ENCODE measurements at regions not wholly inside any gene's neighbourhood (a gene's known extent, or its start where the extent isn't known, plus 50 kb on each side); places are given as distances from the start of the nearest gene placed in this dataset.

DNA sequence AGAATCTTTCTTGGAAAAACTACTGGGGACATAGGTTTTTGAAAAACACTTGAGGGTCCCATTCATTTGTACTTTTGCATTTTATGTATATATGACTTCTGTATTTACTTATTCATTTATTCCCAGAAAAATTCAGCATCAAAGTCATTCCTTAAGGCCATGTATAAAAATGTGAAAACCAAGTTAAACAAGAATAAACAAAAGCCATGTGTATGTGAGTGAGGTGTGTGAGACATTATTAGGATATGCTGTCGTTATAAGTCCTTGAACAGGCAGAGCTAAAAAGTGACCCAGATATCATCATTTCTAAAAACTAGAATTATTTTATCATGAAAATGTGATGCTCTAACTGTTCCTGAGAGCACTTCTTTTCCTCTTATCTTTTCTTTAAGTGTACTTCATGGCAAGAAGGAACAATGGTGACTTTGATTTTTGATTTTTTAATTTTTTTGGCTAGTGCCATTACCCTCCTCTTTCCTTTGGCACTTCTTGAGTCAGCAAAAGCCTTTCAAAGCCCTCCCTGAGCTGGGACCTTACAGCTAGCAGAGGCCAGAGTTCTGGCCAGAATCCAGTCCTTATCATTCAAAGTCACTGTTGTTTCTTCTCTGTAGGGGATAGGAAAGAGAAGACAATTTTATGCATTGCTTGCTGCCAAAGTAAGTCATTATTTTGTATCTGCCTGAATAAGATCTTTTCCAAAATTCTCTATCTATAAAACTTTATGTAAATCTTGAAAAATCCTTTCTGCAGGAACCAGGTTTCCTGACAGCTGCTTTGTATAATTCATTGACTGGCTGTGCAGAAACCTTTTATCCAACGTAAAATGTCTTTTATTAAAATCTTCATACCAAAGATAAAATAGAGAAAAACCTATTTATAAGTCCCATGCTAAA lies 419.7 kb upstream of the PRICKLE1 start:
- DNase-seq, result no peak

DNA sequence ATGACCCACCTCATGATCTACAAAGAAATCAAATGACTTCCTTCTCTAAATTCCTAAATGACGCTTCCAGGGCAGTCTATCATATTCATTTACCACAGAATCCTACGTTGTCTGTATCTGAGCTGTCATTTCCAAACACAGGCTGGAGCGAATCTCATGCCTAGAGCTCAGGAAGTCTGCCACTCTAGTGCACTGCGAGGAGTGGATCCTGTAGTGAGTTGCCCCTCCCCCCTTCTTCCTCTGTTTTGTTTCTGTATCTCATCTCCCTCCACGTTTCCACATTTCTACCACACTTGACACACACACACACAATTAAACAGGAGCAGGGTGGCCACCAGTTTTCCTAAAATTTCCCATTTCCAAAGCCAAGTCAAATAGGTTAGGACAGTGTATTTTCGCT lies 415.4 kb upstream of the PRICKLE1 start:
- DNase-seq, result no peak

DNA sequence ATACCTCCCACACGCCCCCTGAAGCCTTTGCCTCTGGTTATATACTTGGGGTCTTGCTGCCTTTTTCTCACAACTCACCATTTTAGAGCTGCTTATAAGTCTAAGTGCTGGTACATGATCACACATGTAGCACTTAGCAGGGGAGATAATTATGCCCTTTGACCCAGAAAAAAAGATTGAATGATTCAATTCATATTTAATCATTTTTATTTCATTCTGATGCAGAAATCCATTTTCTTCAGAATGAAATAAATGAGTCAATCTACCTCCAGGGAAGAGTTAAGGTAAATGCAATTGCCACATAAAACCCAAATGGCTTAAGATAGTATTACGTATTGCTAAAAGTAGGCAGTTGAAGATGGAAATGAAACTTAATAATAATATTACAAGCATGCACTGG lies 414.6 kb upstream of the PRICKLE1 start:
- DNase-seq, result no peak

DNA sequence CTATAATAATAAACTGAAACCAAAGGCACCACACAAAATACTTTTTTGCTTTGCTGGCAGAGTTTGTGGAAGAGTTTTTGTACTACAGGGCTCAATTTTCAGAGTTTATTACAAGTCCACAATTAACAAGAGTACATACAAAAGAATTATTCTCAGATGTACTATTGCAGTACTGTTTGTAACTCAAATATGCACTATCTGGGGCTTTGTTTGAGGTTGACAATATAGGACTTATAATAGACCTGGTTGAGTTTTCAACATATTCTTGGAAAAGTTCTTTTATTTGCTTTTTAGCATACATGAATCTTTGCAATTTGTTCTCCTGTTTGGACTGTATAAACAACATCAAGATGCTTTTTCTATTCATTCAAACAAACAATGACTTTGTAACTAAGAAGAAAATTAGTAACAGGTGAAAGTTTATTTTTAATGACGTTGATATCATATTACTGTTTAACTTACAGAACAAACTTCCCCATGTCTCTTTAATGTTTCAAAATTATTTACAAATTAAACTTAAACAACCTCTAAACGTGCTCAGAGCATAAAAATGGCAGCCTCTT lies 407.4 kb upstream of the PRICKLE1 start:
- no peak for DNase-seq

DNA sequence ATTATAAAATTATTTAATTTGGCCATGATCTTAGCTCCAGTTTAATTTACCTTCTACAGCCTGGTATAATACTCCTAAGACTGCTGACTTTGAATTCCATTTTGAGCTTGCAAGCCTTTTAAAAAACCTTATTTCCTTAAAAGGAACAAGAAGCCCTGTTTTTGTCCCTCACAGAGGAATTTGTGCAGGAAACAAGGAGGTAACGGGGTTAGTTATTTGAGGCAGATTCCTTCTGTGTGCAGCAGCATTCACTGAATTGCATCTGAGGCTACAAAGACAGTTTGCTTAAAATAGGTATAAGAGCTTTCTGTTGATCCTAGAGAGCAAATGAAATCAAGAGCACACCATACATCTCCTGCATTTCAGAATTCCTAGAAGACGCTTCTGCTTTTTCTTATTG lies 403.3 kb upstream of the PRICKLE1 start:
- no peak for DNase-seq

DNA sequence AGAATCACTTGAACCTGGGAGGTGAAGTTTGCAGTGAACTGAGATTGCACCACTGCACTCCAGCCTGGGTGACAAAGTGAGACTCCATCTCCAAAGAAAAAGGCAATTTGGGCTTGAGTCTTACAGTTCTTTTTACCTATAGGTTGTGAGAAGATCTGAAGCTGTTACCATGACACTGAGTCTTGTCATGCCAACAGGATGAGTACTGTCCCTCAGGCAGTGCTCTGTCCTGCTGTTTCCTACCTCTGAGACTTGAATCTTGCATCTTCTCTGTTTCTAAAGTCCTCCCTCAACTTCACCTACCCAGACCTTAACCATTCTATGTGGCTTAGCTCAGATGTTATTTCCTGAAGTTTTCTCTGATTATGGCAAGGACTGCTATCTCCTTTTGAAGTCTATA lies 400.8 kb upstream of the PRICKLE1 start:
- no peak for DNase-seq

DNA sequence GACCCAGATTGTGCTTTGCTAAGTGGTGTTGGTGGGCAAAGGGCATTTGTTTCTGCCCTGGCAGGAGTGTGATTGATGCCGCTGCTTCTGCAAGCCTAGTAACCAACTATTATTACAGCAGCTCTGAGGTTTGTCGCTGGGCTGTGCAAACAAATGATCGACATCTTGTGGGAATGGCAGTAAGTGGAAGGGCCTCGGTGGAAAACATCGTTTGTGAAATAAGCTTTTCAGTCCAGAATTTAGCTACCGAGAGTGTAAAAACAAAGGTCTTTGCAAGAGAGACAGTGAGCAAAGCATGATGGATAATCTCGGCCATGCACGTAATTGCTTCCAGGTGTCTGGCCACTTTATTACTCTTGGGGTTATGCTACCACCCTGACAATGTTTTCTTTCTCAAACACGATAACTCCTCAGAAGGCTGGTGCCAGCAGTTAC lies 397.7 kb upstream of the PRICKLE1 start:
- DNase-seq, result no peak

DNA sequence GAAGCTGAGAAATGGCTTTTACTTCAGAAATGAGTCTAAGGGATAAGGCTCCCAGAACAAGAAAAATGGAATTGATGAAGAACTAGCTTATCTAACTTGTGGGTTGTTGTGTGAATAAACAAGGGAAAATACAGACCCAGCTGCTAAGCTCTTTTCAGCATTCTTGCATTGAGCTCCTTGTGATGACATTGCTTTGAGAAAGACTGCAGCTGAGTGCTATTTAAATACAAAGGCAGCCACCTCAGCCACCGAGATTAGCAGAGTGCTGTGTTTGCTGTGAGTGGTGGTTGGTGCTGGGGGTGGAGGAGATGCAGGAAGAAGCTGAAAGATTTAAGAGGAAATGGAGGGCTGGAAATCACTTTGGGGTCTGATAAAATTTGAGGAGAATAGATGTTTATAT lies 396.0 kb upstream of the PRICKLE1 start:
- DNase-seq, result no peak

DNA sequence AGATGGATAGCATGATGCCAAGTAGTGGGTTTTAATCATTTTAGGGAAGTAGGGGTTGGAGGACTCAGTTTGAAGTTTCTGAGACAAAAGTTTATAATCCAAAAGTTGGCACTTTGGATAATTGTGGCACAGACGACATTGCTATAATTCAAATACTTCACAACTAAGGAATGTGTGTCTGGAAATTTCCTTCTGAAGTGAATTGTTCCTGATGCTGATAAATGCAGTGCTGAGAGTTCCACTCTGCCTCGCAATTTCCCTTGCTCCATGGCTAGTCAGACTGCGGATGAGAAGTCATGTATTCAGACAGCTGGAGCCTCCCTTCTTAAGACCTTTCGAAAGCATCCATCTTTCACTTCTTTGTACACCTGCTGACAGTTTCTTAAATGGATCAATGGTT lies 393.3 kb upstream of the PRICKLE1 start:
- no peak for DNase-seq

DNA sequence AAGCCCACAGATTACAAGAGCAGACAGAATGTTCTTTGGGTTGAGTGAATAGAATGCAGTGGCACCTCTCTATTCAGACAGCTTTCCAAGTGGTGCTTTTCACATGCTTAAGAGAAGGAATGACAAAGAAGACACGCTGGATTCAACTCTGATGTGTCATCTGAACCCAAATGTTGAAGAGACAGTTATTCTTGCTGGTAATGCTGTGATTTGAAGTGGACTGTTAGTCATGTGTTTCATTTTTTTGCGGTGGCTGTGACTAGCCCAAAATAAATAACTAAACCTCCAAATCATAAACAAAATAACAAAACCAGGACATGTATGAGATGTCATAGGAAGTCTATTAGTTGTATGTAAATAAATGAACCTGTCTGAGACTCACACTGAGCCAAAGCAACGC lies 391.8 kb upstream of the PRICKLE1 start:
- no peak for DNase-seq

DNA sequence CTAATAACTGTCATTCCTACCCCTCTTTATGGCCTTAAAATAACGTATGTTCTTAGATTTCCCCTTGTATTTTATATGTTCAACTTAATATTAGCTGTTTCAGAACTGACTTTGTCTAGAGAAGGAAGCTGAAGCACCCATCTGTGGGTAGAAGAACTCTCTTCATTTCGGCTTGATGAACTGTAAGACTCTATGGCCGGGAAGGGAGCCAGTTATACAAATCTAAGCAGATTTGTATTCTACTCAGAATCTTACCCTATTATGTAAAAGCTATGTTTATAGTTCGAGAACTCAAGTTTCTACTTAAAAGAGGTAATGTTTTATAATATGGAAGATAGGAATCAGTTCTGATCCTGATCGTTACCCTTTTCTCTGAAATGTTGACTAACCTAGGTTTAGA lies 390.9 kb upstream of the PRICKLE1 start:
- DNase-seq, result no peak

DNA sequence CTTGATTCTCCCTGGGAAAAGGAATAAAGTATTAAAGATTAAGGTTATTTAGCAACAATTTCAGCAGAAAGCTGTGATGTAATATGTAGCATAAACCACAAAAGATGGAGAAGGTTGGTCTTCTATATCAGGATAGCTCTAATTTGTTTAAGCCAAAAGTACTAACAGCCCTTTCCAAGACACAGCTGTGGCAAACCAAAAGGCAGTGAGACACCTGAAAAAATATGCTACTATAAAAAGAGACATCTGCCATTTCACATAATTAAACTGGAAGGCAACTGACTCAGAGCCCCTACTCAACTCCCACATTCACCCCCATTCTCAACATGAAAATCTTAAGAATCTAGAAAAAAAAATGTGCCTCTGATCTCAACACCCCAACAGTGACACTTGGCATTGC lies 390.2 kb upstream of the PRICKLE1 start:
- DNase-seq, result no peak

DNA sequence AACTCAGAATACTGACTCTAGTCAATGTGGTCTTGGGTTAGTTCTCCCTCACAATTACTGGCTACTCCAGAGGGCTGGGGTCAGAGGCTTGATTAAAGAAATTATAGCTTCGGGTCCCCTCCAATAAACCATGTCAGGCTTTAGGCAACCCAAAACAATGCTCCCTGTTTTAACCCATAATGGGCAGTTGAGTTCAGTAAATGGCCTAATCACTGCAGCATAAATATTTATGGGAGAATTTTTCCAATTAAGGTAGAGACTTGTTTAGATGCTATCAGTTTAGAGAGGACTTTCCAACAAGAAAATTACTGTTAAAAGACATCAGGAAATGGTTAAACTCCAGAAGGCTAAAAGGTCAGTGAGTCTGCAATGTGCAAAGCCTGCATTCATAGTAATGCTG lies 389.2 kb upstream of the PRICKLE1 start:
- no peak for DNase-seq

DNA sequence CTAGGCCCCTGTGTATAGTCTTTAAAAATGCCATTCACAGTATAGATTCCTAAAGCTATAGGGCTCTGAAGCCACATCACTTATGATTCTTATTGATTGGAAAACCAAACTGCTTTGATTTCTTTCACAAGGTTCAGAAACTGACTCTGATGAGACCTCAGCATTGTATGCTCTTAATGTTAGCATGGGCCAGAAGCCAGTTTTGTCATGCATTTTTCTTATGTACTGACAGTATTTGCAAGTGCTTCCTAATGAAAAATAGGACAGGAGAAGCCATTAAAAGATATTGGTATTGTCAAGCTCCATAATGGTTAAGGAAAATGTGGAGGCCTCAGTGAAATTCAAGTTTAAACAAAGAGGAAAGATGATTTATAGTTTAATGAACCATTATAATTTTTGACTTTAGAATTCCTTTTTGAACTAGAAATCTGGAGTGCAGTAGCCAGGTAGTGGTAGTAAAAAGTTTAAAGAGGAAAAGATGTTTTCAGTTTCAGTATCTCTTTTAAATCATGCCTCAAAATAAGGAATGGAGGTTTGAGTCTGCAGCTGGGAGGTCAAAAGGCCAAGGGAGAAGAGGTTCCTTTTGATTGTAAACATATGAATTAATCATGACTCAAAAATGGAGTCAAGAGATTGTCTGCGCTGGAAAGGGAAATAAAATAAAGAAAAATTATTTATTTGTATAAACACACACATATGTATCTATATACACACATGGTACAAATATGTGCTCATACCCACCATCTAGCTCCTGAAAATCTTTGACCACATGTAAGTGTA lies 388.1 kb upstream of the PRICKLE1 start:
- no peak for DNase-seq

DNA sequence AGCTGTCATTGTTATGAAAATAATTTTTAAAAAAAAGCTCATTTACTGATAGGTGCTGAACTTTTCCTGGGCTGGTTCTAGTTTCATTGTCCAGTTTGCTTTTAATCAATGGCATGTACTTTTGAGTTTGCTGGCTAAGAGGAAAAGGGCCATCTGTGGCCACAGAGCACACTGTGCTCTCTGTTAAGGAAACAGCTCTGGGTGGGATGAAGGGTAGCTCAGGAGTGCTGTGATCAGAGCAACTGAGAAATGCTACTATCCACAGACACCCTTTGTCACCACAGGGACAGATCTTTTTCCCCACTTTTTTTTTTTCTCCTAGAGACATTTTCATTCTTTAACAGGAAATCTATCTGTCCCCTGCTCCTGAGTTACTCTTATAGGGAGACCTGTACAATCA lies 387.1 kb upstream of the PRICKLE1 start:
- DNase-seq, result no peak

DNA sequence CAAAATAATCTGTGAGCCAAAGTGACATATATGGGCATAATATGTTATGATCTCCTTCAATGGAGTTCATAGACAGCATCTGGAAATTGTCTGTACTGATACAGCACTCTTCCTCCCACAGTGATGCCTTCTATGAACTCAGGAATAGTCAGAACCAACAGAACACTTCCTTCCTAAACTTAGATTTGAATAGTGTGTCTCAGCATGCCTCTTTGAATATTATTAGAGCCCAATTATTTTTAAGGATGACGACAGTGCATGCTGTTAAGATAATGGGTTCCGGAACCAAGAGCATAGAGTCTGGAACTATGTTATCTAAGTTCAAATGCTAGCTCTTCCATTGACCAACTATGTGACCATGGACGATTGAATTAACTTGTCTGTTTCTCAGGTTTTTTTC lies 386.6 kb upstream of the PRICKLE1 start:
- no peak for DNase-seq

DNA sequence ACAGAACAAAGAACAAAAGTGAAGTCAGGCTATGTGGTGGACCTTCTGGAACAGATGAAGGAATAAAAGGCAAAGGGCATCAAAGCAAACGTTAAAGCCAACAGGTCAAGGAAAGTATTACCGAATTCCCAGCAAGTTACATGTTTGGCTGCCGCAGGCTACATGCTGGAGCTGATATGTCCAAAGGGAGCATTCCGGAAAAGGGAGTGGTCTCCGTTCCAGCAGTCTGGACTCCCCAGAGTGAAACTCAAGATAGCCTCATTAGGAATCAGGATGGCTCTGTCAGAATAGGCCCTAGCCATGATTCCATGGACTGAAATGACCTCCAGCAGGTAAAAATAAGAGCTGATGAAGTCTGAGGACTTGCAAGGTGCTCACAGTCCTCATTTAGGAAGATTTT lies 379.8 kb upstream of the PRICKLE1 start:
- no peak for DNase-seq

DNA sequence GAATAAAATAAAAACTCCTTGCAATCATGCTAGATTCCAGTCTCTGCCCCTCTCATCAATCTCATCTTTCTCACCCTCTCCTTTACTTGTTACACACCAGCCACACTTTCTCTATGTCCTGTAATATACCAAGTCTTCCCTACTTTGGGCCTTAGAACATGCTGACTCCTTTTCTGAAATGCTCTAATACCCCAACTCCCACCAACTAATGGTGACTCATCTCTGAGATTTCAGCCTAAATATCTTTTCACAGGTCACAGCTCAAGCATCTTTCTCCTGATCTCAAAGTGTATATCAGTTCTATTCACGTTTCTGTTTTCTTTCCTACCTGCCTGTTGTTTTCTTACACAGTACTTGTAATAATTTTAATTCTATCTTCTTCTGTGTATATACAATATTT lies 378.9 kb upstream of the PRICKLE1 start:
- no peak for DNase-seq

DNA sequence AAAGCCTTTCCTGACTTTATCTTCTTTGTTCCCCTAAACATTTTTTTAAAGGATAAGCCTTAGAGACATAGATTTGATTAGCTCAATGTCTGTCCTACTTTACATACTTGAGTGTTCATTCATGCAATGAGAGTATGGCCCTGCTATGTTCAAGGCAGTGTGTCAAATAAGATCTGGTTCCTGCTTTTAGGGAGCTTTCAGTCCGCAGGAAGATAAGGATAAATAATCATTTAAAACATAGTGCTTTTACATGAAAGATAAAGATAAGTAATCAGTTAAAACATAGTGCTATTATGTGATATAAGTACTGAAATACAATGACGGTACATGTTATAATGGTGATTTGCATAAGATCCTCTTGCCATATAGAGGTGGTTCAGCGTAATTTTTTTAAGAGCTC lies 378.3 kb upstream of the PRICKLE1 start:
- DNase-seq, result no peak

DNA sequence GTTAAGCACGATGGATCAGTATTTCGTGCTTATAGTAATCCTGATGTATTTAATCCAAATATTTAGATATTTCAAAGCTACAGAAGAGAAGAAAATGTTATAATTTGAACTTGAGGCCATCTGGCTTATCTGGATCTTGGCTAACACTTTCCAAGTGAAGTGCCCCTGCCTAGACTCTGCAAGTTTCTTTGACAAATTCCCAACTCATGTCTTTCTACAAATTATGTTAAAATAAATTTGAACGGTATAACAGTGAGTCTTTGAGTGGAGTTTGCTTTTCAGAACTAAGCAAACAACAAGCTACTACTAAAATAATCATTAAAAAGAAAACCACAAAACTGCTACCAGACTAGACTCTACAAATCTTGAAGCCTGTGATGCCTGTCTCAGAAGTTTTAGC lies 374.4 kb upstream of the PRICKLE1 start:
- DNase-seq, result no peak

DNA sequence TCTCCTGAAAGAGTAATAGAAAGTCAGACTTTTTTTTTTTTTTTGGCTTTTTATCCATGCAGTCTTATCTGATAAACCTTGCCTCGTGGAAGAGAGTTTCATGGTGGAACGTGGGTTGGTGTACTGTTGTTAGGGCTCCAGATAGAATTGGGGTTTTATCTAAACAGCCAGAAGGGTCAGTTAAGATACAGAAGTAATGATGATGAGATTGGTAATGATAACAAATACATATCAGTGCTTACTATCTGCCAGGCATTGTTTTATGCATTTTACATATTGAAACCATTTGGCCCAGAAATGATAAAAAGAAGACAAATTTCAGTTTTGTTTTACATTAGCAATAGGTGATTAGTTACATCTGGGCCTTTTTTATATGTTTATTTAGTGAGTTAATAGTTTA lies 372.8 kb upstream of the PRICKLE1 start:
- no peak for DNase-seq

DNA sequence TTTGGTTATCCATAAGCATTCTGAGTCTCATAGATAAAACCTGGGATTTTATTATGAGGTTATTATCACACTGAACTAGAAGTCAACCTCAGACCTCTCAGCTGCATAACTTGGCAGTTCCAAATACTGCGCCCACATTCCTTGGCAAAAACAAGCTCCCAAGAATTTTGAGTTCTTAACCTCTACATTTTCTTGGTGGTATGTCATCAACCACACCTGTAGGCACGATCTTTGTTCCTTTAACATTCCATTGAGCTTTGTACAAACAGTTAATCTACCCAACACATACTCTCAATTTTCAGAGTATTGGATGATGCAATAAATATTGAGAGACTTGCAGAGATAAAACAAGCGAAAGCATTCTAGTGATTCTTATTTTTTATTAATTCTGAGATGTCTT lies 371.8 kb upstream of the PRICKLE1 start:
- no peak for DNase-seq

DNA sequence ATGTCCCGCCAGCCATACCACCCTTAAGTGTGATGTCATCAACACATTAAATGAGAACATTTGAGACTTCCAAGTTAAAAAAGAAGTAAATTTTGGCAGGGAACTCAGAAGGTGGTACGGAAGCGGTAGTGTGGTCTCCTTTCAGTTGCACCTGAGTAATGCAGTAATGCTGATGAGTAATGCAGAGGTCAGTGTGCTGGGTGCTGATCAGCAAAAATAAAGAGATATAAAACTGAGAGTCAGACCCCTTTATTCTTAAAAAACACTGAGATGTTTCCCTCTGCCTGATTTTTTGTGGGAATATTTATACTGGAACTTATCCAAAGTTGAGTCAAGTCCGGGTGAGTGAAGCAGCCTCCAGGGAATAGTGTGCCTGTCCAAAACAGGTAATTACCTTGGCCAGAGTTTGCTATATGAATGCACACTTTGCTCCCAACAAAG lies 370.6 kb upstream of the PRICKLE1 start:
- DNase-seq, result no peak

DNA sequence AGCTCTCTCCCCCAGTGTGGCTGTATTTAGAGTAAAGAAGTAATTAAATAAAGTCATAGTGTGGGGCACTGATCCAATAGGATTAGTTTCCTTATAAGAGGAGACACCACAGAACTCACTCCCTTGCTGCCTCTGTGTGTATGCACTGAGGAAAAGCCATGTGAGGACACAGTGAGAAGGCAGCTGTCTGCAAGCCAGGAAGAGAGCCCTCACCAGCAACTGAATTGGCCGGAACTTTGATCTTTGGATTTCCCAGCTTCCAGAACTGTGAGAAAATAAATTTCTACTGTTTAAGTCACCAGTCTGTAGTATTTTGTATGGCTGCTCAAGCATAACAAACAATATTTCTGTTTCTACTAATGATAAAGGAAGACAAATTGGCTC lies 368.7 kb upstream of the PRICKLE1 start:
- DNase-seq, result no peak
